DOHH2 (cell line): ENCODE measurements at regions not wholly inside any gene's neighbourhood (a gene's known extent, or its start where the extent isn't known, plus 50 kb on each side); places are given as distances from the start of the nearest gene placed in this dataset.

Experiments
- H3F3A ChIP-seq: fragments of 200-600 bp; sonication (generic), shearing (Covaris generic); 2 replicates; pipeline ENCODE4 v1.6.0; 2016; ENCODE audit warnings: antibody characterized with exemption, mild to moderate bottlenecking; ENCODE audit not compliant: control insufficient read depth, insufficient read depth
- H3K27ac ChIP-seq: fragments of 200-600 bp; sonication (generic); 2 replicates; pipeline ENCODE4 v1.5.1; 2014; ENCODE audit warnings: low read depth, mild to moderate bottlenecking, low read length, moderate library complexity
- H3K27me3 ChIP-seq: fragments of 200-600 bp; sonication (generic); 2 replicates; pipeline ENCODE4 v1.6.1; 2014; ENCODE audit warnings: mild to moderate bottlenecking, low read length, mixed read lengths; ENCODE audit not compliant: control insufficient read depth
- H3K36me3 ChIP-seq: fragments of 200-600 bp; sonication (generic); 2 replicates; pipeline ENCODE4 v1.6.1; 2014; ENCODE audit warnings: mild to moderate bottlenecking, low read length, moderate library complexity, mixed read lengths; ENCODE audit not compliant: control insufficient read depth
- H3K4me1 ChIP-seq: fragments of 200-600 bp; sonication (generic); 2 replicates; pipeline ENCODE4 v1.6.1; 2014; ENCODE audit warnings: mild to moderate bottlenecking, low read length, mixed read lengths; ENCODE audit not compliant: control insufficient read depth
- H3K4me2 ChIP-seq: fragments of 200-600 bp; sonication (generic); 2 replicates; pipeline ENCODE4 v1.6.0; 2014; ENCODE audit warnings: mild to moderate bottlenecking, low read length, moderate library complexity
- H3K4me3 ChIP-seq: fragments of 200-600 bp; sonication (generic); 2 replicates; pipeline ENCODE4 v1.5.1; 2014; ENCODE audit warnings: mild to moderate bottlenecking, low read length, mixed read lengths
- H3K79me2 ChIP-seq: fragments of 200-600 bp; sonication (generic); 2 replicates; pipeline ENCODE4 v1.6.1; 2014; ENCODE audit warnings: mild to moderate bottlenecking, low read length, mixed read lengths; ENCODE audit not compliant: control insufficient read depth
- H3K9me2 ChIP-seq: fragments of 200-600 bp; sonication (generic); replicated peaks from 2 replicates; pipeline ENCODE4 v1.6.1; 2014; ENCODE audit warnings: mild to moderate bottlenecking, low read length, mixed read lengths; ENCODE audit not compliant: control insufficient read depth
- H3K9me3 ChIP-seq: fragments of 200-600 bp; sonication (generic); 2 replicates; pipeline ENCODE4 v1.6.1; 2014; ENCODE audit warnings: antibody characterized with exemption, low read length, mixed read lengths; ENCODE audit not compliant: control insufficient read depth, insufficient read depth
- H4K20me1 ChIP-seq: fragments of 200-600 bp; sonication (generic); 2 replicates; pipeline ENCODE4 v1.6.0; 2014; ENCODE audit warnings: low read depth, mild to moderate bottlenecking, antibody characterized with exemption, low read length, moderate library complexity; ENCODE audit not compliant: control insufficient read depth, insufficient read depth
- EZH2phosphoT487 ChIP-seq: fragments of 200-600 bp; sonication (generic); IDR thresholded peaks from 2 replicates; pipeline ENCODE4 v1.6.1; 2017; ENCODE audit warnings: borderline replicate concordance, mild to moderate bottlenecking, antibody characterized with exemption, low read length, moderate library complexity, mixed read lengths
- TF ChIP-seq, protein P1 (sequence below): fragments of 200-600 bp; sonication (generic); IDR thresholded peaks from one replicate; pipeline ENCODE4 v1.5.1; 2014; ENCODE audit warnings: antibody characterized with exemption, mild to moderate bottlenecking, low read depth, low read length; ENCODE audit not compliant: poor library complexity, severe bottlenecking

DNA sequence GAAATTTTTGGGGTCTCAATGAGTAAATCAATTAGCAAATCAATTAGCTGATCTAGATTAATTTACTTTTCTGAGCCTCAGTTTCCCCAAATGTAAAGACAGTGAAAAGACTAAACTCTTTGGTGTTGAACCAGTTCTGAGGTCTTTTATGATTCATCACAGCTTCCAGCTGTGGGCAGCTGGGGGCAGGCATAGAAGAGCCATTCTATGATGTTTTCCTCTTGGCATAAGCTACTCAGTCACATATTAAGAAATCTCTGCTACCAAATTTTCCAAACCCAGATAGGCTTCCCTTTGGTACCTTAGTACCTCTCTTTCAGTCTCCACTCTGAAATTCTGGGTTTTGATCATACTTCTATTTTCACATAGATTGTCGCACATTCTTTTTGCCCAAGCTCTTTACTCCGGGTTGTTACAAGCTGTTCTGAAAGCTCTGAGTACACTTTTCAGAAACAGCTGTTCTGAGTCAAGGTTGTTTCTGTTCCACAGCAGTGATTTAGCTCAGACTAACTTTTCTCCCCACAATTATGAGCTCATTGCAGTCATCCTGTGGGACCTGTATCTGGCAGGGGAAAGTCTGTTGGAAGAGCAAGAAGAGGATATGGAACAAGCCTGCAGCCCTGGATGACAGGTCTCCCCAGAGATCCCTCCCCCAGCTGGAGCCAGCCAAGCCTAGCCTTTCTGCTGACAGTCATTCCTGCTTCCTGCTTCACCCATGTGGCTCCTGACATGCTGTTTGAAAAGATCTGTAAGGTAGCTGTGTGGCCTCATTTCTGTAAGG, 599.6 kb upstream of the GHITM start:
- TF ChIP-seq, protein P1, sequence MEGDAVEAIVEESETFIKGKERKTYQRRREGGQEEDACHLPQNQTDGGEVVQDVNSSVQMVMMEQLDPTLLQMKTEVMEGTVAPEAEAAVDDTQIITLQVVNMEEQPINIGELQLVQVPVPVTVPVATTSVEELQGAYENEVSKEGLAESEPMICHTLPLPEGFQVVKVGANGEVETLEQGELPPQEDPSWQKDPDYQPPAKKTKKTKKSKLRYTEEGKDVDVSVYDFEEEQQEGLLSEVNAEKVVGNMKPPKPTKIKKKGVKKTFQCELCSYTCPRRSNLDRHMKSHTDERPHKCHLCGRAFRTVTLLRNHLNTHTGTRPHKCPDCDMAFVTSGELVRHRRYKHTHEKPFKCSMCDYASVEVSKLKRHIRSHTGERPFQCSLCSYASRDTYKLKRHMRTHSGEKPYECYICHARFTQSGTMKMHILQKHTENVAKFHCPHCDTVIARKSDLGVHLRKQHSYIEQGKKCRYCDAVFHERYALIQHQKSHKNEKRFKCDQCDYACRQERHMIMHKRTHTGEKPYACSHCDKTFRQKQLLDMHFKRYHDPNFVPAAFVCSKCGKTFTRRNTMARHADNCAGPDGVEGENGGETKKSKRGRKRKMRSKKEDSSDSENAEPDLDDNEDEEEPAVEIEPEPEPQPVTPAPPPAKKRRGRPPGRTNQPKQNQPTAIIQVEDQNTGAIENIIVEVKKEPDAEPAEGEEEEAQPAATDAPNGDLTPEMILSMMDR = no peak
- no peak for TF ChIP-seq EZH2phosphoT487
- H3K27ac ChIP-seq = no peak overlapping the region

DNA sequence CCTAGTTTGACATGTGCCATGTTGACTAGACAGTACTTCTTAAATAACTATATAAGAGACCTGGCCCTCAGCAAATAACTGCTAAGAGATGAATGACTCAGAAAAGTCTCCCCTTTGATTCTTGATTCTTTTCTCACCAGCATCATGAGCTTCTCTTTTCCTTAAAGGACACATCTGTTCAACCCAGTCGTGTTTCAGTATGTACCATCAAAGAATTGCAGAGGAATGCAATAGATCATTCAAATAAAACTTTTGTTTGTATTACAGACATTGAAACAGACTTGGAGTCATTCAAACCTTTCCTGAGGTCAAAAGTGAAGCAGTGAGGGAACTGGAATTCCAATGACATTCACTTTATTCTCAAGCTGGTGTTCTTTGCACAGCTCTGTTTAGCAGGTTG, 598.3 kb upstream of the GHITM start:
- Histone ChIP-seq H3K4me2 (no peak overlapping the region), H3K4me3 (no peak overlapping the region), H3K4me1 (no peaks in the 10 kb centered on the region), H3K9me2 (no peaks in the 10 kb centered on the region), H3K27me3 (no peaks in the 10 kb centered on the region), H3K27ac (no peak overlapping the region), H3K9me3 (no peaks in the 10 kb centered on the region), H3K36me3 (no peaks in the 10 kb centered on the region), H3F3A (no peaks in the 10 kb centered on the region), H3K79me2 (no peaks in the 10 kb centered on the region), H4K20me1 (no peaks in the 10 kb centered on the region)
- no peak for TF ChIP-seq EZH2phosphoT487
- TF ChIP-seq, protein P1 = no peak

More for the DNA sequence above, 599.6 kb upstream of the GHITM start:
- no peak overlapping the region for H3K4me3 ChIP-seq
- H4K20me1 ChIP-seq = no peaks in the 10 kb centered on the region
- H3K4me1 ChIP-seq = no peaks in the 10 kb centered on the region
- no peaks in the 10 kb centered on the region for H3F3A ChIP-seq
- no peaks in the 10 kb centered on the region for H3K9me2 ChIP-seq
- no peak overlapping the region for H3K4me2 ChIP-seq
- H3K9me3 ChIP-seq = no peaks in the 10 kb centered on the region
- no peaks in the 10 kb centered on the region for H3K27me3 ChIP-seq
- H3K36me3 ChIP-seq = no peaks in the 10 kb centered on the region
- no peaks in the 10 kb centered on the region for H3K79me2 ChIP-seq

DNA sequence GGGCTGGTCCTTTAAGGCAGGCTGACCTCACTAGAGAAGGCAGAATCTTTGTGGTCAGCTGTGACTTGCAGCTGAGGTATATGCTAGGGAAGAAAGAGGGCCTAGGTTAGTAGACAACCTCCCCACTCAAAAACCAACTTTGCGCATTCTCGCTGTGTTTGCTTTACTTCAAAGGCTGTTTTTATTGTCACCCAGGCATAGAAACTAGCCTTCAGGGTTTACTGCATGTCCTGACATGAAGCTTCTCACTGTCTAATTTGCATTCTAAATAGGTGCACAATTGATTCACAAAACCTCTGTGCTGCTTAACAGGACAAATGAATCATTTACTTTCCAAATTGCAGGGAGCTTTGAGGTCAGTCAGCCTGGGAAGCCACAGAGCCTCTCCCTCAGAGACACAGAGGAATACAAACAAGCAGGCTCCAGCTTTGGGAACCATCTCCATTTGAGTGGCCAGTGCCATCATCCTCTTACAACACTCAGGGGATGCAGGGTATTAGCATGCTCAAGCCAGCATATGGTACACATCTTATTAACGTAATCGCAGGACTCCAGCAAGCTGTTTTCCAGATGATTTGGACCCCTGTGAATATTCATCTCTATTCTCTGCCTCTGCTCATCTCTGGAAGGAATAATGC, 596.4 kb upstream of the GHITM start:
- Histone ChIP-seq H3K9me2 (no peaks in the 10 kb centered on the region), H3K9me3 (no peaks in the 10 kb centered on the region), H3K4me3 (no peak overlapping the region), H3K27ac (no peak overlapping the region), H3K79me2 (no peaks in the 10 kb centered on the region), H3K36me3 (no peaks in the 10 kb centered on the region), H4K20me1 (no peaks in the 10 kb centered on the region), H3F3A (no peaks in the 10 kb centered on the region), H3K4me1 (no peaks in the 10 kb centered on the region), H3K4me2 (no peak overlapping the region), H3K27me3 (no peaks in the 10 kb centered on the region)
- TF ChIP-seq, protein P1 = no peak
- TF ChIP-seq EZH2phosphoT487 = no peak
